Brain microvascular endothelial cell (primary cell): ENCODE measurements at regions not wholly inside any gene's neighbourhood (a gene's known extent, or its start where the extent isn't known, plus 50 kb on each side); places are given as distances from the start of the nearest gene placed in this dataset.
"Not testable (repeated sequence)": the region's sequence is repeated elsewhere in the genome, so short reads cannot be mapped to it uniquely, and the experiment has no call there.

ENCODE experiments used
- DNase-seq: peaks from one replicate; pipeline ENCODE4 v3.0.0-alpha.2; 2020
- H3K27ac ChIP-seq: fragments of 250-450 bp; sonication (Bioruptor Pico); 2 replicates; pipeline ENCODE4 v1.5.1; 2020; ENCODE audit warnings: mild to moderate bottlenecking, moderate library complexity
- H3K27me3 ChIP-seq: fragments of 250-450 bp; sonication (Bioruptor Pico); replicated peaks from 2 replicates; pipeline ENCODE4 v1.5.1; 2020; ENCODE audit warnings: mild to moderate bottlenecking
- H3K36me3 ChIP-seq: fragments of 250-450 bp; sonication (Bioruptor Pico); replicated peaks from 2 replicates; pipeline ENCODE4 v1.5.1; 2020; ENCODE audit warnings: mild to moderate bottlenecking
- H3K4me3 ChIP-seq: 2 replicates; pipeline ENCODE4 v1.5.1; 2011; ENCODE audit warnings: low read depth, mild to moderate bottlenecking, control low read depth, low read length, moderate library complexity
- in situ Hi-C: cut with HindIII; loops from 2 replicates; pipeline ENCODE4 v1.10.0; 2017; ENCODE audit warnings: low sequenced_read_pairs, low pct_ligation_motif_present

- H3K36me3 ChIP-seq, H3K4me3 ChIP-seq, in situ Hi-C loops, H3K27ac ChIP-seq, H3K27me3 ChIP-seq, DNase-seq: not testable (repeated sequence)
Observed at GRCh38 chr16:29355339-29356059, 51.0 kb downstream of the NPIPB11 start.

GRCh38 chr16:29354449-29354848 is 52.1 kb downstream of the NPIPB11 start:
- in situ Hi-C loops, H3K36me3 ChIP-seq: not testable (repeated sequence)

GRCh38 chr16:29352617-29352999 is 53.9 kb downstream of the NPIPB11 start:
- H3K27me3 ChIP-seq, H3K27ac ChIP-seq, in situ Hi-C loops, H3K36me3 ChIP-seq, H3K4me3 ChIP-seq, DNase-seq: not testable (repeated sequence)

More at GRCh38 chr16:29354449-29354848, 52.1 kb downstream of the NPIPB11 start:
- not testable (repeated sequence) for H3K27ac ChIP-seq, H3K27me3 ChIP-seq, DNase-seq, H3K4me3 ChIP-seq

- H3K27ac ChIP-seq, H3K4me3 ChIP-seq, DNase-seq, H3K27me3 ChIP-seq, H3K36me3 ChIP-seq, in situ Hi-C loops: not testable (repeated sequence)
Observed at GRCh38 chr16:29351970-29352616, 54.4 kb downstream of the NPIPB11 start.

- in situ Hi-C loops, H3K27ac ChIP-seq, H3K4me3 ChIP-seq, DNase-seq, H3K36me3 ChIP-seq, H3K27me3 ChIP-seq: not testable (repeated sequence)
Observed at GRCh38 chr16:29351271-29351969, 55.1 kb downstream of the NPIPB11 start.

- peak; percentile 85 for DNase-seq
- H3K27me3 ChIP-seq, H3K27ac ChIP-seq, in situ Hi-C loops, H3K36me3 ChIP-seq, H3K4me3 ChIP-seq: not testable (repeated sequence)
Observed at GRCh38 chr16:29349966-29350365, 56.5 kb downstream of the NPIPB11 start.

- H3K27me3 ChIP-seq, H3K4me3 ChIP-seq, H3K27ac ChIP-seq, DNase-seq, H3K36me3 ChIP-seq, in situ Hi-C loops: not testable (repeated sequence)
Observed at GRCh38 chr16:29348748-29349147, 57.8 kb downstream of the NPIPB11 start.

GRCh38 chr16:29348123-29348690 is 58.3 kb downstream of the NPIPB11 start:
- H3K27me3 ChIP-seq, in situ Hi-C loops, H3K36me3 ChIP-seq, DNase-seq, H3K4me3 ChIP-seq, H3K27ac ChIP-seq: not testable (repeated sequence)

- H3K27me3 ChIP-seq, H3K4me3 ChIP-seq, H3K36me3 ChIP-seq, DNase-seq, H3K27ac ChIP-seq, in situ Hi-C loops: not testable (repeated sequence)
Observed at GRCh38 chr16:29346796-29347580, 59.5 kb downstream of the NPIPB11 start.

GRCh38 chr16:29346203-29346602 is 60.3 kb downstream of the NPIPB11 start:
- H3K4me3 ChIP-seq, DNase-seq, in situ Hi-C loops, H3K27me3 ChIP-seq, H3K27ac ChIP-seq, H3K36me3 ChIP-seq: not testable (repeated sequence)

GRCh38 chr16:29342937-29343336 is 63.6 kb downstream of the NPIPB11 start:
- peak; percentile 84 for DNase-seq
- peak overlapping the region; percentile 43 for H3K27ac ChIP-seq
- in situ Hi-C loops, H3K4me3 ChIP-seq, H3K36me3 ChIP-seq, H3K27me3 ChIP-seq: not testable (repeated sequence)

GRCh38 chr16:29340779-29341438 is 65.6 kb downstream of the NPIPB11 start:
- in situ Hi-C loops, H3K27me3 ChIP-seq, H3K36me3 ChIP-seq, H3K4me3 ChIP-seq, DNase-seq, H3K27ac ChIP-seq: not testable (repeated sequence)

GRCh38 chr16:29340235-29340634 is 66.3 kb downstream of the NPIPB11 start:
- H3K27ac ChIP-seq, DNase-seq, H3K4me3 ChIP-seq, H3K36me3 ChIP-seq, H3K27me3 ChIP-seq, in situ Hi-C loops: not testable (repeated sequence)
